ENCODE measurements at regions not wholly inside any gene's neighbourhood (a gene's known extent, or its start where the extent isn't known, plus 50 kb on each side); places are given as distances from the start of the nearest gene placed in this dataset.

DNA sequence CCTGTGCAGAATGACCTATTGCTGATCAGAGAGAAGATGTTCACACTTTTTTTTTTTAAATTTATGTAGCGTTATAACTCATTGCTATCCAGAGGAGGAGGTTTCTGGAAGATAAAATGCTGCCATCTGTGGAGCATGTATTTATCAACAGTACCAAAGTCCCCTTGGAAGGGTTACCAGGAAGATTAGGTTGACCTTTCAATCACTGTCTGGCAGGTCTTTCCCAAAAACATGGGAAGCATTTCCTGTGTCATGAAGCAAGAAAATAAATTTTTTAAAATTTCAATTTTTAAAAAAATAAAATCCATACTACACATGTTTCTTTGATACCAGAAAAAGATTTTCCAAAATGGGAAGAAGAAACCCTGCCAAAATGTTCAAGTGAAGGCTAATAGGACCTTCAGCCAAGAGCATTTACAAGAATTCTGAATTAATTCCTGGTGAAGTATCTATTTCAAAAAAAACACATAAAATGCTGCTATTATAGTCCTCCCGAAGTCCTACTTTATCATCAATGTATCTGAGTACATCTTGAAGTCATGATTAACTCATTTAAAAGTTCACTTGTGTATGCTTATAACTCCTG lies 143.9 kb upstream of the RND3 start:
- DNase-seq (ENCODE audit: low read depth), result no peak
- no peak overlapping the region for H3K4me3 ChIP-seq (ENCODE audit: low read depth, low read length)
- TF ChIP-seq CTCF (IDR thresholded peaks at IDR 0.05; ENCODE audit: low read depth, low read length, missing control alignments), result no peak

DNA sequence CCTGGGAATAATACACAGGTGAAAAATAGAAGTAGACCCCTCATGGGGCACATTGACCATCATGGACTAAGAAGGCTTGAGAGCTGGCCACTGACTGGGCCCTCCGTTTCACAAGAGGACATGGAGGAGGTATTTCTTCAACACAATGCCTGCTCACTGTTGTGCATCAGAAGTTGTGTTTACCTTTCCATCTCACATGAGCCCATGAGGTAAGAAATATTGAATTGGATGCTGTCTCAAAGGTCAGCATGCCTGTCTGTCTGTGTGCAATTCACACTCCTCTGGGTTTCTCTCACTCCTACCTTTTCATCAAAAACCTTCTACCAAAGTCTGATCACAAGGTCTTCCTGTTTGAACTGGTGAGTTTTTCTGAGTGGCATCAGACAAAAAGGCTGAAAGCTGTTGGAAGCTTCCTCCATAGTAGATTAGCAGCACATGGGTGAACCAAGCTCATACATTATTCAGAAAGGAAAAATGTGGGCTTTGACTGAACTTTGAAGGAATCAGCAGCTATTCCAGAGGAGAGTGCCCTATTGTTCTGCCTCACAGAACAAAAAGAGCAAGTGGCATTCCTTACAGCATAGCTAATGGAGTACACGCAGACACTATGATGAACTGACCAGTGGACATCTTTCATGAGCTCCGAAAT lies 143.2 kb upstream of the RND3 start:
- DNase-seq (ENCODE audit: low read depth), result no peak
- H3K4me3 ChIP-seq (ENCODE audit: low read depth, low read length), result no peak overlapping the region
- no peak for TF ChIP-seq CTCF (IDR thresholded peaks at IDR 0.05; ENCODE audit: low read depth, low read length, missing control alignments)

- H3K4me3 ChIP-seq (ENCODE audit: low read depth, low read length), result no peak overlapping the region
- TF ChIP-seq CTCF (IDR thresholded peaks at IDR 0.05; ENCODE audit: low read depth, low read length, missing control alignments), result no peak
- no peak for DNase-seq (ENCODE audit: low read depth)
Observed at GRCh38 chr2:150627526-150627925, 140.1 kb upstream of the RND3 start.

DNA sequence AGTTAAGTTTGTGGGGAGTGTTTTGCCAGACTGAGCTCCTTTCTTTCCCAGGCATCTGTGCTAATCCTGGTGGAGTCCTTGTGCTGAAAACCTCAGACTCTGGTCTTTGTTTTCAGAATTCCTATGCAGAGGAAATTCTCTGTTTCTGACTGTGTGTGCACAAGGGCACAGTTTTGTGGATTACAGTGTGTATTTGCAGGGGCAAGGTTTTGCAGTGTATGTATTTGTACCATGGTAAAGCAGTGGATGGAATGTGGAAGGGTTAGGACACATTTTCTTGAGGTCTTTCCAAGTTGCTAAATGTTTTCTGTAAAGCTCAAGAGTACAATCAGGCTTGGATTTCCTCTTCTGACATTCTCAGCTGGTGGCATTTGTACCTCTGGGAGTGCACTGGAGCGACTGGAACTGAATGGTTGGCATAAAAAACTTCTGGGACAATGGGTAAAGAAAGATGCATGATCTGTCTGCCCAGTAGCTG lies 139.5 kb upstream of the RND3 start:
- TF ChIP-seq CTCF (IDR thresholded peaks at IDR 0.05; ENCODE audit: low read depth, low read length, missing control alignments), result no peak
- DNase-seq (ENCODE audit: low read depth), result no peak
- H3K4me3 ChIP-seq (ENCODE audit: low read depth, low read length), result no peak overlapping the region

- no peak overlapping the region for H3K4me3 ChIP-seq (ENCODE audit: low read depth, low read length)
- TF ChIP-seq CTCF (IDR thresholded peaks at IDR 0.05; ENCODE audit: low read depth, low read length, missing control alignments), result no peak
- DNase-seq (ENCODE audit: low read depth), result no peak
Observed at GRCh38 chr2:150625741-150626140, 138.3 kb upstream of the RND3 start.

GRCh38 chr2:150625303-150625702 lies 137.8 kb upstream of the RND3 start:
- TF ChIP-seq CTCF (IDR thresholded peaks at IDR 0.05; ENCODE audit: low read depth, low read length, missing control alignments), result no peak
- no peak overlapping the region for H3K4me3 ChIP-seq (ENCODE audit: low read depth, low read length)
- no peak for DNase-seq (ENCODE audit: low read depth)

- H3K4me3 ChIP-seq (ENCODE audit: low read depth, low read length), result no peak overlapping the region
- no peak for DNase-seq (ENCODE audit: low read depth)
- TF ChIP-seq CTCF (IDR thresholded peaks at IDR 0.05; ENCODE audit: low read depth, low read length, missing control alignments), result no peak
Observed at GRCh38 chr2:150624001-150624401, 136.5 kb upstream of the RND3 start.

Data from GM12864 (cell line).